SK-N-SH treated with all-trans-retinoic acid at 6 μM for 48 hours (cell line): ENCODE measurements at regions not wholly inside any gene's neighbourhood (a gene's known extent, or its start where the extent isn't known, plus 50 kb on each side); places are given as distances from the start of the nearest gene placed in this dataset.

ENCODE experiments used
- CREB5 ChIP-seq: fragments of 250-450 bp; sonication (Bioruptor Pico); IDR thresholded peaks from 2 replicates; pipeline ENCODE4 v1.5.1; 2020; ENCODE audit warnings: low read depth, mild to moderate bottlenecking, moderate library complexity
- GLIS3 ChIP-seq: fragments of 250-450 bp; sonication (Bioruptor Pico); IDR thresholded peaks from 2 replicates; pipeline ENCODE4 v1.5.0; 2020; ENCODE audit warnings: mild to moderate bottlenecking, moderate library complexity
- RARB ChIP-seq: fragments of 250-450 bp; sonication (Bioruptor Pico); IDR thresholded peaks from 2 replicates; pipeline ENCODE4 v1.8.0; 2021; ENCODE audit warnings: mild to moderate bottlenecking, moderate library complexity
- ZC3H10 ChIP-seq: fragments of 250-450 bp; sonication (Bioruptor Pico); IDR thresholded peaks from 2 replicates; pipeline ENCODE4 v1.5.1; 2021; ENCODE audit warnings: mild to moderate bottlenecking, moderate library complexity
- TF ChIP-seq, protein P1 (sequence below): fragments of 250-450 bp; sonication (Bioruptor Pico); IDR thresholded peaks from 2 replicates; pipeline ENCODE4 v1.8.0; 2020; ENCODE audit warnings: mild to moderate bottlenecking, moderate library complexity, borderline replicate concordance
- TF ChIP-seq, protein P2 (sequence below): fragments of 250-450 bp; sonication (Bioruptor Pico); IDR thresholded peaks from 2 replicates; pipeline ENCODE4 v1.5.0; 2020; ENCODE audit warnings: mild to moderate bottlenecking, moderate library complexity

DNA sequence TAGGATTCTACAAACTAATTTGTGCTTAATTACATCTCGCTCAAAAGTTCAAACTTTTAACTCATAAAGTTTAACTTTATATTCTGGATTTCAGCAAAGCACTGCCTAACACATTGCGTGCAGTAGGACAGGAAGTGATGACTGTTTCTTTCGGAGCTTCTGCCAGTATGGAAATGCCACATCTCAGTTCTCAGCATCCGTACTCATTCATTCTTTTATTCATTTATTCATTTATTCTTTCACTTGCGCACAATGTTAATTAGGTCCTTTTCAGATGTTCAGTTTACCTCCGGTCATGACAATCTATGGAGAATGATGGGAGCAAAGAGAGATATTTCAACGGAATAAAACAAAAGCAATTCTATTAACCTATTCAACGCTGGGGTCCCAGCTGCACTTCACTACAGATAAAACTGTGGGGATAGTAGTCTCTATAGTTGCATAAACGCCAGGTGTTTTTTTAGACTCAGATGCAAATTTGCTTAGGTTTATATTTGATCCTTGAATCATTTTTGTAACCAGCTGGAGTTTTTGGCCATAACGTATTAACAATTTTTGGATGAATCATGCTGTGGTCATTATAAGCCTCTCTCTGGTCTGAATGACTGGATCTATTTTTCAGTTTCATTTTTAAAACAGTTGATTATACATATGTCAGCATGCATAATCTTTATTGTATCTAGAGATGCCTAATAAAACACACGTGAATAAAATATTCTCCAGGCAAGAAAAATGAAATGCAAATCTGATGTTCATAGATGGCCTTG lies 143.9 kb downstream of the KCNJ2 start:
- TF ChIP-seq RARB (CRISPR knock-in tag) (no peak), GLIS3 (CRISPR knock-in tag) (no peak), CREB5 (CRISPR knock-in tag) (no peak), ZC3H10 (CRISPR knock-in tag) (no peak)
- TF ChIP-seq, protein P1, sequence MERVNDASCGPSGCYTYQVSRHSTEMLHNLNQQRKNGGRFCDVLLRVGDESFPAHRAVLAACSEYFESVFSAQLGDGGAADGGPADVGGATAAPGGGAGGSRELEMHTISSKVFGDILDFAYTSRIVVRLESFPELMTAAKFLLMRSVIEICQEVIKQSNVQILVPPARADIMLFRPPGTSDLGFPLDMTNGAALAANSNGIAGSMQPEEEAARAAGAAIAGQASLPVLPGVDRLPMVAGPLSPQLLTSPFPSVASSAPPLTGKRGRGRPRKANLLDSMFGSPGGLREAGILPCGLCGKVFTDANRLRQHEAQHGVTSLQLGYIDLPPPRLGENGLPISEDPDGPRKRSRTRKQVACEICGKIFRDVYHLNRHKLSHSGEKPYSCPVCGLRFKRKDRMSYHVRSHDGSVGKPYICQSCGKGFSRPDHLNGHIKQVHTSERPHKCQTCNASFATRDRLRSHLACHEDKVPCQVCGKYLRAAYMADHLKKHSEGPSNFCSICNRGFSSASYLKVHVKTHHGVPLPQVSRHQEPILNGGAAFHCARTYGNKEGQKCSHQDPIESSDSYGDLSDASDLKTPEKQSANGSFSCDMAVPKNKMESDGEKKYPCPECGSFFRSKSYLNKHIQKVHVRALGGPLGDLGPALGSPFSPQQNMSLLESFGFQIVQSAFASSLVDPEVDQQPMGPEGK = no peak
- TF ChIP-seq, protein P2, sequence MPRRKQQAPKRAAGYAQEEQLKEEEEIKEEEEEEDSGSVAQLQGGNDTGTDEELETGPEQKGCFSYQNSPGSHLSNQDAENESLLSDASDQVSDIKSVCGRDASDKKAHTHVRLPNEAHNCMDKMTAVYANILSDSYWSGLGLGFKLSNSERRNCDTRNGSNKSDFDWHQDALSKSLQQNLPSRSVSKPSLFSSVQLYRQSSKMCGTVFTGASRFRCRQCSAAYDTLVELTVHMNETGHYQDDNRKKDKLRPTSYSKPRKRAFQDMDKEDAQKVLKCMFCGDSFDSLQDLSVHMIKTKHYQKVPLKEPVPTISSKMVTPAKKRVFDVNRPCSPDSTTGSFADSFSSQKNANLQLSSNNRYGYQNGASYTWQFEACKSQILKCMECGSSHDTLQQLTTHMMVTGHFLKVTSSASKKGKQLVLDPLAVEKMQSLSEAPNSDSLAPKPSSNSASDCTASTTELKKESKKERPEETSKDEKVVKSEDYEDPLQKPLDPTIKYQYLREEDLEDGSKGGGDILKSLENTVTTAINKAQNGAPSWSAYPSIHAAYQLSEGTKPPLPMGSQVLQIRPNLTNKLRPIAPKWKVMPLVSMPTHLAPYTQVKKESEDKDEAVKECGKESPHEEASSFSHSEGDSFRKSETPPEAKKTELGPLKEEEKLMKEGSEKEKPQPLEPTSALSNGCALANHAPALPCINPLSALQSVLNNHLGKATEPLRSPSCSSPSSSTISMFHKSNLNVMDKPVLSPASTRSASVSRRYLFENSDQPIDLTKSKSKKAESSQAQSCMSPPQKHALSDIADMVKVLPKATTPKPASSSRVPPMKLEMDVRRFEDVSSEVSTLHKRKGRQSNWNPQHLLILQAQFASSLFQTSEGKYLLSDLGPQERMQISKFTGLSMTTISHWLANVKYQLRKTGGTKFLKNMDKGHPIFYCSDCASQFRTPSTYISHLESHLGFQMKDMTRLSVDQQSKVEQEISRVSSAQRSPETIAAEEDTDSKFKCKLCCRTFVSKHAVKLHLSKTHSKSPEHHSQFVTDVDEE (CRISPR knock-in tag) = no peak
